ENCODE measurements at regions not wholly inside any gene's neighbourhood (a gene's known extent, or its start where the extent isn't known, plus 50 kb on each side); places are given as distances from the start of the nearest gene placed in this dataset.

GRCh38 chr5:56617998-56618397 is 197.4 kb upstream of the MAP3K1 start:
- no peak for DNase-seq

- DNase-seq: peak; percentile 74
These were observed 198.7 kb upstream of the MAP3K1 start for GRCh38 chr5:56616454-56617160.

GRCh38 chr5:56615361-56616153 is 199.8 kb upstream of the MAP3K1 start:
- no peak for DNase-seq

GRCh38 chr5:56612759-56613158 is 202.6 kb upstream of the MAP3K1 start:
- DNase-seq: no peak

DNA sequence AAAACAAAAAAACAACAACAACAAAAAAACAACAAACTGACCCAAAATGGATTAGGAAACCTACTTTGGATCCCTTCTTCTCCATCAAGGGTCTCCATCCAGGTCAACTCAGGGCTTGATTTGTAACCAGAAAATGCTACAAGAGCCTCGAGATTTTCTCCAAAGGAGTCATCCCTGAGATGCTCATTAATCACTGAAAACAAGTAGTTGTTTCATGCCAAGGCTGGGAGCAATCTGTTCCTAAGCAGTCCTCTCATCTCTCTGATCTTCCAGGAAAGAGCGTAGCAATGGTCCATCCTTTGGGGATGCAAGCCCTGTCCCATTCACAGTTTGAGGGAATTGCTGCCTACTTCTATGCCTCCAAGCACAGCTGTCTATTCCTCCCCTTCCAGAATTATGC is 203.0 kb upstream of the MAP3K1 start:
- no peak for DNase-seq

DNA sequence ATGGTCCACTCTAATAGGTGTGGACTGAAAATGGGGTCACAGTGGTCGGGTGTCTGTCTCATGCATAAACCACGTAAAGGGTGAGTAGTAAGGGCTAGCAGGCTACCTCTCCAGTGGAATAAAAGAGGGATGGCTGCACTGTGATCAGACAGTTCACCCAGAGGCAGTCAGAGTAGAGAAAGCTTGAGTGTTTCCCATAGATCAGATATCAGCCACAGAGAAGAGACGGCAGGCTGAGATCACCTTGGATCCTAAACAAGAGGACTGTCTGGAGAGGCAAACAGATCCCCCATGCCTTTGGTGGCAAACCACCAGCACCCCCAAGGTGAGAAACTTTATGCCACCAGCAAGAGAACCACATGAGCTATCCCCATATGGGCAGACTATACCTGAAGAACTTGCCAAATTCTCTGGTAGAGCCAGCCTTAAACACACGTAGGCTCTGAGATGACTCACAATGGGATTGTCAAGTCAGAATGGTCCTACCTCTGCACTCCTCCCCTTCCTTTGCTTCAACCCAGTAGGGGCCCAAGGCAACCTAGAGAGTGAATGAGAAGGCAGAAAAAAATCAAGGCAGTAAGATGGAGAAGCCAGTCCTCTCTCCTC is 205.2 kb upstream of the MAP3K1 start:
- DNase-seq: no peak

DNA sequence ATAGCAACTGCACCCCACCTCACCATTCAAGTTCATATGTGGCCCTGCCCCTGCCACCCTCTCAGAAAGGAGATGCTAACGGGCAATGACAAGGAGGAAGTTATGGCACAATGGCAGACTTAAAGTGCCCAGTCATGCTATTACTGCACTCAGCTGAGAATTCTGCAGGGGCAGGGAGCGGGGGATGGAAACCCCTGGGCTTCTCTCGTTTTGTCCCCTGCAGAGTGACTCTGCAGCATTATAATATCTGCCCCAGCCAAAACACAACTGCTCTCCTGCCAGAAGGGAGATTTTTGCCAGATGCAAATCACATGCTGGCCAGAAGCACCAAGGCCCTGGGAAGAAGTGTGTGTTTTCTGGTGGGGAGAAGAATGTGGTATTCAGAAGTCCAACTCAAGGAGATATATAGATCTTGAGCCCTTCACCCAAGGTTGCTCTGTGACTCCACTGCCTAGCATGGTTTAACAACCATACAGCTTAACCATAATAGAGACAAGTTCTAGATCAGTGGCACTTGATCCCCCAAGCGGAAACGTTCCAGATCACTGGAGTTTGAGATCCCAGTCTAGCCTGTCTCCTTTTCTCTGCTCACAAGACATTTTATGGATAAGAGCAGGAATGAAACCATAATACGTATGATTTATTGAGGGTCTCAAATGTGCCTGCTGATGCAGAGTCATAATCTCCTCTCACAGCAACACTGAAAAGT is 207.0 kb upstream of the MAP3K1 start:
- no peak for DNase-seq

DNA sequence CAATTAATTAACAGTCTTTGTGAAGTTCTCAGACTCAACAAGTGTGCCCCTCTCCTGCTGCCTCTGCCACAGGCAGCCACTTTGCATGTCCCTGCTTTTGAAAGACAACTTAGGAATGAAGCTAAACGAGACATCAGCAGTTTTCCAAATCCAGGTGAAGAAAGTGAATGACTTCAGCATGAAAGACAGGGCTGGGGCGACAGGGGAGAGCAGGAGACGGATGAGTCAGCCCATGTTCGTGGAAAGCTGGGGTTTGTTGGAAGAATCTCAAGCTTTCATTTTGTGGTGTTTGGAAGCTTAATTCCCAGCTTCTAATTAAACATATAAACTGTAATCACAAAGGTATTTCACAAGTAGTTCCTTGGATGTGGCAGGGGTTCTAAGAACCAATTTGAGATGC is 207.8 kb upstream of the MAP3K1 start:
- no peak for DNase-seq

DNA sequence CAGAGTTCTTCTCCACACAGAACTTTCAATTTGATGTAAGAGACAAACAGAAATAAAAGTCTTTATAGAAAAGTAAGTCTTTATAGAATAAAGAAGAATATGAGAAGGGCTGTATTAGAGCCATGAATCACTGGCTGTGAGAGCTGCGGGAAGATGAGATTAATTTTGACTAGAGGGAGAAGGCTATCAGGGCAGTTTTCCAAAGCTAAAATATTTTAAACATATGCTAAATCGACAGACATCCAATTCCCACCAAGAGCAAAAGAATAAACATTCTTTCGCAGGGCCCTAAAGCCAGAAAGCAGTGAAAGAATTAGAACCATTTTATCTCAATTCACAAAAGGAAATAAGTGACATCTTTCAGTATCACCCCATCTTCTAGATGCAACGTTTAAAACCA is 208.3 kb upstream of the MAP3K1 start:
- DNase-seq: no peak

GRCh38 chr5:56606192-56606591 is 209.2 kb upstream of the MAP3K1 start:
- DNase-seq: no peak

DNA sequence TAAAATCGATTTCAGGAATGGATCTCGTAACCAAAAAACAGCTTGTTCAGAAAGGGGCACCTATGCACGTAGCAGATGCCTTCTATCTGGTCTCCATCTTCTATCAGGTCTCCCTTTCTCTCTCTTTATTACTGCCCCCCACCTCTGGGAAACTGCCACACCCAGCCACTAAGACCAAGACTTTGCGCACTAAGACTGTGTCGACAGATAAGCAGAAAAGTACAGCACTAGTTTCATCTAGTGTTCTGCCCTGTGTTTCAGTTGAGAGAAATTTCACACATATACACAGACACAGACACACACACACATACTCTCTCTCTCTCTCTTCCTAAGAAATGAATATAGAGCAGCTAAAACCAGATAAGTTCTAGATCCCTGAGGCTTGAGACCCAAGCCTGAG is 210.1 kb upstream of the MAP3K1 start:
- no peak for DNase-seq

- no peak for DNase-seq
These were observed 213.7 kb upstream of the MAP3K1 start for GRCh38 chr5:56601641-56602071.

GRCh38 chr5:56598941-56599340 is 216.4 kb upstream of the MAP3K1 start:
- DNase-seq: no peak

DNA sequence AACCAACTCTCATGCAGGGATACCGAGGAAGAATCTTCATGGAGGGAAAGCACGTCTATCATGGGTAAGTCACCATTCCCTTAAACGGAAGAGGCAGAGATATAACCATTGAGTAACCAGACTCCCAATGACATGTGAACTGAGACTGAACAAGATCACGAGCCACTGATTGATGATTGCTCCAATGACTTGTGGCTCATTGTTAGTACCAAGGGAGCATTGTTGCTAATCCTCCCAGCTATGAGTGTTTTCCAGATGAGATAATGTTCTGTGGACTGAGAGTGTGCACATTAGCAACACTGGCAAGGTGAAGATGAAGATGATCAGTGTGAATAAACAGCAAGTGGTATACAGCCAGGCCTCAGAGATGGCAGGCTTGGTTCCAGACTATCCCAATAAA is 219.2 kb upstream of the MAP3K1 start:
- no peak for DNase-seq

DNA sequence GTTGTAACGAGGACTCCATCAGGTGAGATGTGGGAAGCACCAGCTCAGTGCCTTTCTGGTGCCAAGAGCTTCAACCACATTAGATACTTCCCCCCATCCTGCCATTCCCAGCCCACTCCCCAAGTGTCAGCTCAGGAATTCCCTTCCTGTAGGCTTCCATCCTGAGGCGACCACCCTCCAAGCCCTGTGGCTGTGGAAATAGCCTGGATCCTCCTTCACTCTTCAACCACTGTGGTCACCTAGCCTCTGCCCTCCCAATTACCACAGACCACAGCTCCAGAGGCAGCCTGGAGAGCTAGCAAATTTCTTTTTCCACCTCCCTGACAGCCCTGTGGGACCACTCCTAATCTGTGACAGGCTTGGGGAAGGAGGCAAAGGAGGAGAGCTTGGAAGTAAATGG is 219.8 kb upstream of the MAP3K1 start:
- no peak for DNase-seq

DNA sequence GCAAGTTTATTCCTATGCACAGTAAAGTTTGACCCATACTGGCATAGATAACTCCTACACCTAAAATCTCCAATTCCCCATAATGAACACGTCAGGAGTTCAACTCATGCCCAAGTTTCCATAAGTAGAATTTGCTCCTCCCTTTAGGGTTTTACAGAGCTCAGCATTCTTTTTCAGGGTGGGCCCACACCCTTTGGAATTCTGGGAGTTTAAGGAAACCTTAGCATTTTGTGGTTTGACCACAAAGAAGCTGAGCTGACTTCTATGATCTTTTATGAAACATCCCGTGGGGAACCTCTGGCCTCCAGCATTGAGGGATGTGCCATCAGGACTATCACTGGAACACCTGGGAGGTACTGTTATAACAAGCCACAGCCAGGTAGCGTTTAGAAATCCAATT is 220.6 kb upstream of the MAP3K1 start:
- DNase-seq: no peak

DNA sequence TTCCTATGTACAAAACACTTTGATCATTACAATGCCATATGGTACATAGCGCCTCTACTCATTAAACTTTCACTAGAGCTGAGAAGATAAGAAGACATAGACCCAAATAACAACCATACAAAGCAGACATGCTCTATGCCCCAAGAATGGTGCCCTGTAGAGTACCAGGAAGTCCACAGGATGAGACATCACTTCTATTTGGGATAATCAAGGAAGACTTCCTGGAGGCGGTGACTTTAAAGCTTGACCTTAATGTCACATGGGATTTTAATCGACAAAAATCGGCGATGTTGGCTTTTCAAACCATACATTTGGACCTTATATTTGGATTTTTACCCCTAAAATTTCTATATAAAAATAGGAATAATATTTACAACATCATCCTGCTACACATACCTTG is 224.3 kb upstream of the MAP3K1 start:
- no peak for DNase-seq

DNA sequence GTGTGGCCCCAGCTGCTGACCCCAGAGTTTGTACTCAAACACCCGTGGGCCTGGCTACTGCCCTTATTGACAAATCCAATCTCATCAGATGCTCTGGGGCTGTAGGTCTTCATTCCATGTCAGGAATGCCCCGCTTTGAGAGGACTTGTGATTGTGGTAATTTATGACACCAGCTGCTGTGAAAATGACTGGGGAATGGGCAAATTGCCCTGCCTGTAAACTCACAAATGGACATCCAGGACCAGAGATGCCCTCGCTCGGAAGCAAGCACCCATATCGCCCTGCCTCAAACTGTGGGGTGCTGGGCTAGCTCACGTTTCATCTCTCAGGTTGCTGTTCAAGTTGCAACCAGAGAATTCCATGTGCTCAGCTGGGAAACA is 225.9 kb upstream of the MAP3K1 start:
- DNase-seq: no peak

DNA sequence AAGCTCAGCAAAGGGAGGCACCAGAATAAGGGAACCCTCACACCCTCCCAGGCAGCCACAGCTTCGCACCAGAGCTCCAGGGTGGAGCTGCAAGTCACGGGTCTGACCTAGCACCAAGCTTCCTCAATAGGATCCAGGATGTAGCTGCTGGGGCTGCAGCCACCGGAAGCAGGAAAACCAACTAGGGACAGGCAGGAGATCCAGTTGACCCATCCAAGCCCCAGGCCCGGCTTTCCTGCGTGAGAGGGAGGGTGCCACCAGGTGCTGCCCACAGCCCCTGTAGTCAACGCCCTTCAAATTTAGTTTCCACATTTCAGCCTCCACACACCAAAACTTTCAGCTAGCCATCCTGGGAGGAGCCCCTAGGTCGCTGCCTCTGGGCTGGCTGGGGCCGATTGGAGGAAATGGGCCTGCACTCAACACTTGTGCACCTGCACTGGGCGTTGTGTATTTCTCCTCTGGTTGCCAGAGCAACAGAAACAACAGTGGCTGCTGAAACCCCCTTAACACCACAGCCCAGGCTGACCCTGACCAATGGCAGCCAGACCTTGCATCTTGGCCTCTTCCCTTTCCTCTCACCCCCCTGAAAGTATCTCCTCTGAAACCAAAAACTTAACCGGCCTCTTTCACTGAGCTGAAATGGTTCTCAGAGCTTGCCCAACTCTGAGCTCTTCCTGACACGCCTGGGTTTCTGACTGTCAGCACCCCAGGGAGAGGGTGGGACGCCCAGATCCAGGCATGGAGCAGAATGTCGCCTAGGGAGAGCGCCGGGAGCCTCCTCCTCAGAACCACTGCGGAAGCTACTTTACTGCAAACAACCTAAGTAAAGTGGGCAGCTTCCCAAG is 226.5 kb upstream of the MAP3K1 start:
- DNase-seq: no peak

DNA sequence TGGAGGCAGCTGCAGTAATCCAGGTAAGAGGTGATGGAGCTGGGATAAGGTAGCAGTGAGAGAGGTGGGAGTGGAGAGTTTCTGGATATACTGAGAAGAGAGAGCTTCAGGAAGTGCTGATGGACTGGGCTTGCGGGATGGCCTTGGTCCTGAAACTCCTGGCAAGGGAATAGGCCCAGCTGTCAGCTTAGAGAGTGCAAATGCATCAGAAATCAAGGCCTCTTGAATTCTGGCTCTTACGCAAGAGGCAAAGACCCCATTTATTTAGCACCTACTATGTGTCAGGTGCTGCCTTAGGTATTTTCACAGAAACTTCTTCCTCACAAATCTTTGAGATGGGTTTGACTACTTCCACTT is 227.2 kb upstream of the MAP3K1 start:
- DNase-seq: no peak

GRCh38 chr5:56587381-56588130 is 227.8 kb upstream of the MAP3K1 start:
- no peak for DNase-seq
